ENCODE measurements at regions not wholly inside any gene's neighbourhood (a gene's known extent, or its start where the extent isn't known, plus 50 kb on each side); places are given as distances from the start of the nearest gene placed in this dataset.

DNA sequence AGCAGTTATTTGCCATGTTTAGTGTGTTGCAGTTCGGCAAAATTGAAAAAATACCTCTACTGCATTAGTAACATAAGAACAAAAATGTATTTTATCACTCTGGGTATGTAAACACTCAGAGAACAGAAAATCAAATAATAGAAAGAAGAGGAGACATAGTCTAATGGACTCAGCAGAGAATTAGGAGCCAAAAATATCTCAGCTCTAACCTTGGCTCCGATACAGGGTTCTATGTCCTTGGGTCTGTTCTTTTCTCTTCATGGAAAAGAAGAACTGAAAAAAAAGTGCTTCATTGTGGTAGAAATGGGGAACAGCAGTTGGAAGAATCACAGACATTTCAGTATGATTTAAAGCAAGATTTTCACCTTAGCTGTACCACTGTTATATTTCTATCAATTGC is 240.5 kb upstream of the CXXC4 start:
- CTCF ChIA-PET: interaction anchor here (0.5 to 0.7 kb wide), 2 partner anchors 17 to 89 kb away, joined by 3 read pairs; no protein-coding TSS in a partner anchor
- H3K27ac ChIP-seq (ENCODE audit: extremely low read depth, low read depth, low read length): no peak overlapping the region
- H3K9me3 ChIP-seq (ENCODE audit: control insufficient read depth, insufficient read depth, low read depth, low read length): no peaks in the 10 kb centered on the region
- no peaks in the 10 kb centered on the region for H3K4me1 ChIP-seq (ENCODE audit: control insufficient read depth, insufficient read depth, low read length)
- POLR2A ChIA-PET: no interaction called here
- H3K36me3 ChIP-seq (ENCODE audit: control insufficient read depth in 2 of 2, insufficient read depth in 1 of 2, low read length in 2 of 2): no peaks in the 10 kb centered on the region
- TF ChIP-seq ZNF169 (tag by site-specific recombination; IDR thresholded peaks at IDR 0.05) (no peak), ZNF843 (tag by site-specific recombination; IDR thresholded peaks at IDR 0.05) (no peak), GFI1B (tag by site-specific recombination; IDR thresholded peaks at IDR 0.05) (no peak), ZNF626 (tag by site-specific recombination; IDR thresholded peaks at IDR 0.05) (no peak), ZNF157 (tag by site-specific recombination; IDR thresholded peaks at IDR 0.05) (no peak), ZNF600 (tag by site-specific recombination; IDR thresholded peaks at IDR 0.05) (no peak), ZNF184 (tag by site-specific recombination; IDR thresholded peaks at IDR 0.05) (no peak), ZNF677 (tag by site-specific recombination; IDR thresholded peaks at IDR 0.05) (no peak), ZNF112 (tag by site-specific recombination; IDR thresholded peaks at IDR 0.05) (no peak), ZNF530 (tag by site-specific recombination; IDR thresholded peaks at IDR 0.05; ENCODE audit: low read depth) (no peak), ZNF394 (tag by site-specific recombination; IDR thresholded peaks at IDR 0.05; ENCODE audit: borderline replicate concordance) (no peak), ZEB2 (tag by site-specific recombination; IDR thresholded peaks at IDR 0.05) (no peak)
- TF ChIP-seq, protein P1, sequence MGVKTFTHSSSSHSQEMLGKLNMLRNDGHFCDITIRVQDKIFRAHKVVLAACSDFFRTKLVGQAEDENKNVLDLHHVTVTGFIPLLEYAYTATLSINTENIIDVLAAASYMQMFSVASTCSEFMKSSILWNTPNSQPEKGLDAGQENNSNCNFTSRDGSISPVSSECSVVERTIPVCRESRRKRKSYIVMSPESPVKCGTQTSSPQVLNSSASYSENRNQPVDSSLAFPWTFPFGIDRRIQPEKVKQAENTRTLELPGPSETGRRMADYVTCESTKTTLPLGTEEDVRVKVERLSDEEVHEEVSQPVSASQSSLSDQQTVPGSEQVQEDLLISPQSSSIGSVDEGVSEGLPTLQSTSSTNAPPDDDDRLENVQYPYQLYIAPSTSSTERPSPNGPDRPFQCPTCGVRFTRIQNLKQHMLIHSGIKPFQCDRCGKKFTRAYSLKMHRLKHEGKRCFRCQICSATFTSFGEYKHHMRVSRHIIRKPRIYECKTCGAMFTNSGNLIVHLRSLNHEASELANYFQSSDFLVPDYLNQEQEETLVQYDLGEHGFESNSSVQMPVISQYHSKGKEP (tag by site-specific recombination; IDR thresholded peaks at IDR 0.05): no peak
- TF ChIP-seq, protein P2, sequence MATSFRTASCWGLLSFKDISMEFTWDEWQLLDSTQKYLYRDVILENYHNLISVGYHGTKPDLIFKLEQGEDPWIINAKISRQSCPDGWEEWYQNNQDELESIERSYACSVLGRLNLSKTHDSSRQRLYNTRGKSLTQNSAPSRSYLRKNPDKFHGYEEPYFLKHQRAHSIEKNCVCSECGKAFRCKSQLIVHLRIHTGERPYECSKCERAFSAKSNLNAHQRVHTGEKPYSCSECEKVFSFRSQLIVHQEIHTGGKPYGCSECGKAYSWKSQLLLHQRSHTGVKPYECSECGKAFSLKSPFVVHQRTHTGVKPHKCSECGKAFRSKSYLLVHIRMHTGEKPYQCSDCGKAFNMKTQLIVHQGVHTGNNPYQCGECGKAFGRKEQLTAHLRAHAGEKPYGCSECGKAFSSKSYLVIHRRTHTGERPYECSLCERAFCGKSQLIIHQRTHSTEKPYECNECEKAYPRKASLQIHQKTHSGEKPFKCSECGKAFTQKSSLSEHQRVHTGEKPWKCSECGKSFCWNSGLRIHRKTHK (tag by site-specific recombination; IDR thresholded peaks at IDR 0.05): no peak
- TF ChIP-seq, protein P3, sequence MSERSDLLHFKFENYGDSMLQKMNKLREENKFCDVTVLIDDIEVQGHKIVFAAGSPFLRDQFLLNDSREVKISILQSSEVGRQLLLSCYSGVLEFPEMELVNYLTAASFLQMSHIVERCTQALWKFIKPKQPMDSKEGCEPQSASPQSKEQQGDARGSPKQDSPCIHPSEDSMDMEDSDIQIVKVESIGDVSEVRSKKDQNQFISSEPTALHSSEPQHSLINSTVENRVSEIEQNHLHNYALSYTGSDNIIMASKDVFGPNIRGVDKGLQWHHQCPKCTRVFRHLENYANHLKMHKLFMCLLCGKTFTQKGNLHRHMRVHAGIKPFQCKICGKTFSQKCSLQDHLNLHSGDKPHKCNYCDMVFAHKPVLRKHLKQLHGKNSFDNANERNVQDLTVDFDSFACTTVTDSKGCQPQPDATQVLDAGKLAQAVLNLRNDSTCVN (tag by site-specific recombination; optimal IDR thresholded peaks at IDR 0.05): no peak
- TF ChIP-seq, protein P4, sequence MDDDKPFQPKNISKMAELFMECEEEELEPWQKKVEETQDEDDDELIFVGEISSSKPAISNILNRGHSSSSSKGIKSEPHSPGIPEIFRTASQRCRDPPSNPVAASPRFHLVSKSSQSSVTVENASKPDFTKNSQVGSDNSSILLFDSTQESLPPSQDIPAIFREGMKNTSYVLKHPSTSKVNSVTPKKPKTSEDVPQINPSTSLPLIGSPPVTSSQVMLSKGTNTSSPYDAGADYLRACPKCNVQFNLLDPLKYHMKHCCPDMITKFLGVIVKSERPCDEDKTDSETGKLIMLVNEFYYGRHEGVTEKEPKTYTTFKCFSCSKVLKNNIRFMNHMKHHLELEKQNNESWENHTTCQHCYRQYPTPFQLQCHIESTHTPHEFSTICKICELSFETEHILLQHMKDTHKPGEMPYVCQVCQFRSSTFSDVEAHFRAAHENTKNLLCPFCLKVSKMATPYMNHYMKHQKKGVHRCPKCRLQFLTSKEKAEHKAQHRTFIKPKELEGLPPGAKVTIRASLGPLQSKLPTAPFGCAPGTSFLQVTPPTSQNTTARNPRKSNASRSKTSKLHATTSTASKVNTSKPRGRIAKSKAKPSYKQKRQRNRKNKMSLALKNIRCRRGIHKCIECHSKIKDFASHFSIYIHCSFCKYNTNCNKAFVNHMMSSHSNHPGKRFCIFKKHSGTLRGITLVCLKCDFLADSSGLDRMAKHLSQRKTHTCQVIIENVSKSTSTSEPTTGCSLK (tag by site-specific recombination; IDR thresholded peaks at IDR 0.05): no peak
- TF ChIP-seq, protein P5, sequence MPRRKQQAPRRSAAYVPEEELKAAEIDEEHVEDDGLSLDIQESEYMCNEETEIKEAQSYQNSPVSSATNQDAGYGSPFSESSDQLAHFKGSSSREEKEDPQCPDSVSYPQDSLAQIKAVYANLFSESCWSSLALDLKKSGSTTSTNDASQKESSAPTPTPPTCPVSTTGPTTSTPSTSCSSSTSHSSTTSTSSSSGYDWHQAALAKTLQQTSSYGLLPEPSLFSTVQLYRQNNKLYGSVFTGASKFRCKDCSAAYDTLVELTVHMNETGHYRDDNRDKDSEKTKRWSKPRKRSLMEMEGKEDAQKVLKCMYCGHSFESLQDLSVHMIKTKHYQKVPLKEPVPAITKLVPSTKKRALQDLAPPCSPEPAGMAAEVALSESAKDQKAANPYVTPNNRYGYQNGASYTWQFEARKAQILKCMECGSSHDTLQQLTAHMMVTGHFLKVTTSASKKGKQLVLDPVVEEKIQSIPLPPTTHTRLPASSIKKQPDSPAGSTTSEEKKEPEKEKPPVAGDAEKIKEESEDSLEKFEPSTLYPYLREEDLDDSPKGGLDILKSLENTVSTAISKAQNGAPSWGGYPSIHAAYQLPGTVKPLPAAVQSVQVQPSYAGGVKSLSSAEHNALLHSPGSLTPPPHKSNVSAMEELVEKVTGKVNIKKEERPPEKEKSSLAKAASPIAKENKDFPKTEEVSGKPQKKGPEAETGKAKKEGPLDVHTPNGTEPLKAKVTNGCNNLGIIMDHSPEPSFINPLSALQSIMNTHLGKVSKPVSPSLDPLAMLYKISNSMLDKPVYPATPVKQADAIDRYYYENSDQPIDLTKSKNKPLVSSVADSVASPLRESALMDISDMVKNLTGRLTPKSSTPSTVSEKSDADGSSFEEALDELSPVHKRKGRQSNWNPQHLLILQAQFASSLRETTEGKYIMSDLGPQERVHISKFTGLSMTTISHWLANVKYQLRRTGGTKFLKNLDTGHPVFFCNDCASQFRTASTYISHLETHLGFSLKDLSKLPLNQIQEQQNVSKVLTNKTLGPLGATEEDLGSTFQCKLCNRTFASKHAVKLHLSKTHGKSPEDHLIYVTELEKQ (tag by site-specific recombination; IDR thresholded peaks at IDR 0.05; ENCODE audit: borderline replicate concordance): no peak
- H3K4me3 ChIP-seq (ENCODE audit: low read depth, low read length): no peak overlapping the region

Measured in HEK293 (cell line).